Glomerular endothelial cell (primary cell): ENCODE measurements at regions not wholly inside any gene's neighbourhood (a gene's known extent, or its start where the extent isn't known, plus 50 kb on each side); places are given as distances from the start of the nearest gene placed in this dataset.

Experiments used
- DNase-seq: peaks from one replicate; pipeline ENCODE4 v3.0.0-alpha.2; 2011; ENCODE audit warnings: low read depth, low spot score; ENCODE audit errors: extremely low read depth

- no peak for DNase-seq
Measured at GRCh38 chr2:11013196-11013595, 101.5 kb downstream of the KCNF1 start.

- no peak for DNase-seq
Measured at GRCh38 chr2:11014026-11014425, 102.3 kb downstream of the KCNF1 start.

GRCh38 chr2:11016735-11017388 is 105.1 kb downstream of the KCNF1 start:
- no peak for DNase-seq

DNA sequence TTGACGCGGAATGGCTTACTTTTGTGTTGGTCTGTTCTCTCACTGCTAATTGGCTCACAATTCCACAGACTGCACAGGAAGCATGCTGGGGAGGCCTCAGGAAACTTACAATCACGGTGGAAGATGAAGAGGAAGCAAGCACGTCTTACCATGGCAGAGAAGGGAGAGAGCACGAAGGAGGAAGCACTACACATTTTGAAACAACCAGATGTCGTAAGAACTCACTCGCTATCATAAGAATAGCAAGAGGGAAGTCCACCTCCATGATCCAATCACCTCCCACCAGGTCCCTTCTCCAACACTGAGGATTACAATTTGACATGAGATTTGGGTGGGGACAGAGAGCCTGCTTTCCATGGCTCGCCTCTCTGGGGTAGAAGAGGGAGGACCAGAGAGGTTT is 106.2 kb downstream of the KCNF1 start:
- DNase-seq, result no peak

- no peak for DNase-seq
Measured at GRCh38 chr2:11018651-11019185, 107.0 kb downstream of the KCNF1 start.

GRCh38 chr2:11019614-11020013 is 107.9 kb downstream of the KCNF1 start:
- no peak for DNase-seq

DNA sequence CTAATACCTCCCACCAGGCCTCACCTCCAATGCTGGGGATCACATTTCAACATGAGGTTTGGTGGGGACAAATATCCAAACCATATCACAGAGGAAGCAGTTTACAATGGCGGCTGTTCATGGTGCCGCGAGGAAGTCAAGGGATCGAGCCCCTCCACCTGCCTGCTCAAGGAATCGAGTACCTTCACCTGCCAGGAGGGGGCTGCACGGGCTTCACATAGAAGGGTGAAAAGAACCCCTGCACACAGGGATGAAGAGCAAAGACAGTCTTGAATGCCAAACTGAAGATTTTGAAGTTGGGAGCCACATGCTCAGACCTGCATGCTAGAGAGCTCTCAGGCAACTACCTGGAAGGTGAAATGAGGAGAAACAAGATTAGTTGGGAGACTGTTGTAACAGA is 110.3 kb downstream of the KCNF1 start:
- no peak for DNase-seq

- DNase-seq, result no peak
Measured at GRCh38 chr2:11022591-11023273, 111.0 kb downstream of the KCNF1 start.

DNA sequence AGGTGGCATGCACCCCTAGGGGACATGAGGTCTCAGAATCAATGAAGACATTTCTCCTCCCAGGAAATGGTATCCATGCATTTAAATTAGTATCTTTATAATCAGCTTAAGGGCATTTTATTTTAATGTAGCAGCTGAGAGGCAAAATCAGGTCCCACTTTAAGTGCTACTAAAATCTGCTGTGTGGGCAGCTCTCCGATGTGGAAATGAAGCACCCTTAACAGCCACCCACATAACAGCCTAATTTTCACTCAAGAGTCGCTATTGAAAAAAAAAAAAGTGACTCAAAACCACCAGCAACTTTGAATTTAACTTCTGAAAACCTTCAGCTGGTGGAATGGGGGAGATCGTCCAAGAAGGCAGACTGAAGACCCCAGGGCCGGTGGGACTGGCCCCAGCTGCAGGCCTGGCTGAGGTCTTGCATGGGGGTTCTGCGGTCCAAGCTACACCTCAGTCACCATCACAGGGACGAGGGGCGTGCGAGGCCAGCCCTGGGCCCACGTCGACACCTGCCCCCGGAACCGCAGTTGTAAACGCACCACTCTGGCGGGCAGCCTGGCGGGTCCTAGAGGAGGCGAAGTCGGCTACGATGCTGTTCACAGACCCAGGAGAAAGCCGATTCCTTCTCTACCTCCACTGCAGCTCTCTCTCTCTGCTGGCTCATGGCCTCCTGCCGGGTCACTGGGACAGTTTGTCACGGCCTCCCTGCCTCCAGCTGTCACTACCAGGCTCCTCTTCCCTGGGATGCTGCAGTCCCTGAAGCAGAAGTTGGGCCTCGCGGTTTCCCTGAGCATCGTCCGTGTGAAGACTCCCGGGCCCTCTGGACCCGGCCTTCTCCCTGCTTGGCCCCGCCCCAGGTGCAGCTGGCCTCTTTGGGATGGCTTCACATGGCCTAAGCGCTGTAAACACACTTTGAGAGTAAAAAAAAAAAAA is 111.9 kb downstream of the KCNF1 start:
- DNase-seq, result no peak

- DNase-seq, result no peak
Measured at GRCh38 chr2:11024259-11024645, 112.5 kb downstream of the KCNF1 start.

DNA sequence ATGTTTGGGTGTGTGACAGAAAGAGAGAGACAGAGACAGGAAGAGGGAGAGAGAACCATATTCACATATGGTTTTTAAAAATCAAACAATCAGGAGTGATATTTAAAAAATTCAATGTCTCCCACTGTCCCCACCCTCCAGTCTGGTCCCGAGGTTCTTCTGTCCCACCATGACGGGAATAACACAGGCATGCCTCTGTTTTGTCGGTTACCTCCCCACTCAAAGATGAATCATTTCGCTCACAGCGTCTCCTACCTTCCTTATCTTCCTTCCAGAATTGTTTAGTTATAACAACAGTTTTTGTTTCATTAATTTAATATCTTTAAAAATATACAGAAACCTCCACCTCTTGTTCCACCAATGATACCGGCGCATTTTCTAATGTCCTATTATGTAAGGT is 113.0 kb downstream of the KCNF1 start:
- DNase-seq, result no peak

- DNase-seq, result no peak
Measured at GRCh38 chr2:11026286-11026921, 114.7 kb downstream of the KCNF1 start.

- DNase-seq, result no peak
Measured at GRCh38 chr2:11027195-11027594, 115.5 kb downstream of the KCNF1 start.

DNA sequence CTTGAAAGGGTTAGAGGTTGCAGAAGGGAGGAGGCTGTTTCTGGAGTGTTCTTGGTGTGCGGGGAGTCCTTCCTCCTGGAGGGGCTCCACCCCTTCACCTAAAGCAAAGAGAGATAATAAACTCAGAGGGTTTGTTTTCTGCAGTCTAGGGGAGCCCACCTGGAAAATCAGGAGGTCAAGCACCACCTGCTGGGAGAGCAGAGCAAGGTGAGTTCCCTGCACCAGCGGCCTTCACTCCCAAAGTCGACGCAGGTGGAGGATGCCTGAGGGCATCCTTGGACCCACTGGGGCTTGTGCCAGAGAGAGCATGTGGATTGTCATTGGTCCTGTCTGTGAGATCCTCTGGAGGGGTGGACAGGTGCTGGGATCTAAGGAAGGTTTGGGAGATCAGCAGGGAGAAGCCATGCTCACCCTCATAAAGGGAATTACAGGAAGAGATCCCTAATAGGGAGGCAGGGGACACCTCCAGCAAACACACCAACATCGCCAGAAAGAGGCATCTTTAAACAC is 116.7 kb downstream of the KCNF1 start:
- DNase-seq, result no peak

DNA sequence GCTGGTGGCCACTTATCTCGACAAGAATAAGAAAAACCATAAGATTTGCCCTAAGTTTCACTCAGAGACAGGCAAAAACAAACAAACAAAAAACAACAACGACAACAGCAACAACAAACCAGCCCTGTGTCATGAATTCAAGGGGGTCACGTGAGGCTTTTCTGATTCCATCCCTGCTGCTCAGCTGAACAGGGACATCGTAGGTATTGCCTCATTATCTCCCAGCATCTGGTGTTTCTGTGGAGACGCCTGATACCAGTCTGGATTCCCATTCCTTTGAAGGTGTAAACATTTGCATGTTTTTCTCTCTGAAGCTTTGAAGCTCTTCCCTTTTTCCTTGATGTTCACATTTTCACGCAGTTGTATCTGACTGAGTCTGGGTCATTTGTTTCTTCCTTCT is 117.4 kb downstream of the KCNF1 start:
- DNase-seq, result no peak

DNA sequence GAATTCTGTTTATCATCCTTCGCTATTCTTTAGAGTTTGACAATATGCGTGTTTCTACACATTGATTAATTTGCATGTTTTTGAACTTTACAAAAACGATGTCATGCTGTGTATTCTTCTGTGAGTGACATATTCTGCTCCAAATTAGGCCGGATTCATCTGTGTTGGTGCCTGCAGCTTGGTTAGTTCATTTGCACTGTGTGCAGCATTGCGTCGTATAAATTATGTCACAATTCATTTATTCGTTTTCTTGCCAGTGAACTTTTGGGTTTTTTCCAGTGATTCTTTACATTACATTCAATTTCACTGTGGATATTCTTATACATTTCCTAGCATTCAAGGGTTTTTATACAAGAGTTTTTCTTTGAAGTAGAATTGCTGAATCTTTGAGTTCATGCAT is 118.3 kb downstream of the KCNF1 start:
- no peak for DNase-seq

DNA sequence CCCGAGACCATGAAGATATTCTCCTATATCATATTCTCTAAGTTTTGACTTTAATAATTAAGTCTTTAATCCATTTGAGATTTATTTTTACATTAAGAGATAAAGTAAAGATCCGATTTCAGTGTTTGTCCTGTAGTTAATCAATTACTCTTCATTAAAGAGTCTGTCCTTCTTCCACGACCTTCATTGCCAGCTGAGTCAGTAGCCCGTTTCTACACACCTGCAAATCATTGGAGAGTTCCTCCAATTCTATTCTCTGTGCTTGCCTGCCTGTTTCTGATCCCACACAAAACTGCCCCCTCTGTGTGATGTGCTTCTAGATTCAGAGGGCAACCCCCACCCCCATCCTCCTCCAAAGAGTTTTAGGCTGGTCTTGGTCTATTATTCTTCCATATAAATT is 119.2 kb downstream of the KCNF1 start:
- DNase-seq, result no peak

DNA sequence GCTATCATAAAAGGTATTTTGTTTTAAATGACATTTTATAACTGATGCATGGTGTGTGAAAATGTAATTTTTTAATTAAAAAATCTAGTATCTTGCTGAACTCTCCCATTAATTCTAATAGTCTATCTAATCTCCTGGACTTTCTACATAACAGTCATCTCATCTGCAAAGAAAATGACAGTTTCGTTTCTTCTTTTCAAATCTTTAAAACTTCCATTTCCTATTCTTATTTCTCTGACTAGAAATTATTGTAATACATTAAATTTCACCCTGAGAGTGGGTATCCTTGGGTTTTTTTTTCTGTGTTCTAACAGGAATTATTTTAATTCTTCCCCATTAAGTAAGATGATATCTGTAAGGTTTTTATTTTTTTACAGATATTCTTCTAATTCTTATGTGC is 120.1 kb downstream of the KCNF1 start:
- no peak for DNase-seq

- DNase-seq, result no peak
Measured at GRCh38 chr2:11032396-11032795, 120.7 kb downstream of the KCNF1 start.

- DNase-seq, result no peak
Measured at GRCh38 chr2:11033114-11033513, 121.4 kb downstream of the KCNF1 start.

- no peak for DNase-seq
Measured at GRCh38 chr2:11038641-11039040, 116.6 kb upstream of the SLC66A3 start.
